ENCODE measurements at regions not wholly inside any gene's neighbourhood (a gene's known extent, or its start where the extent isn't known, plus 50 kb on each side); places are given as distances from the start of the nearest gene placed in this dataset.
"Not testable (repeated sequence)": the region's sequence is repeated elsewhere in the genome, so short reads cannot be mapped to it uniquely, and the experiment has no call there.

DNA sequence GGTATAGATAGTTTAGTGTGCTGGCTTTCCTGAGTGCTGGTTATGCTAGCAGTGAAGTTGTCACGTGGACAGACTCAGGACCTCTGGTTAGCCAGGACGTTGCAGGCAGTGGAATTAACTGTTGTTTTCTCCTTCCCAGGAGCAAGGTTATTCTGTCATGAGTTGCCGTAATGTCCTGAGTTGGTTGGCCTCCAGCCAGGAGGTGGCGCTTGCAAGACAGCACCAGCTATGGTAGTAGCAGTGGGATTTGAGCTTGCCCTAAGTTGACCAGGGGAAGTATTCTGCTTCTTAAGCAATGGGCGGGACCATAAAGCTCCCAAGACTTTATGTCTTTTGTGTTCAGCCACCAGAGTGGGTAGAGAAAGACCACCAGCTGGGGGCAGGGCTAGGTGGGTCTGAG lies 240.7 kb upstream of the DNAJC19 start:
- no peak for DNase-seq

DNA sequence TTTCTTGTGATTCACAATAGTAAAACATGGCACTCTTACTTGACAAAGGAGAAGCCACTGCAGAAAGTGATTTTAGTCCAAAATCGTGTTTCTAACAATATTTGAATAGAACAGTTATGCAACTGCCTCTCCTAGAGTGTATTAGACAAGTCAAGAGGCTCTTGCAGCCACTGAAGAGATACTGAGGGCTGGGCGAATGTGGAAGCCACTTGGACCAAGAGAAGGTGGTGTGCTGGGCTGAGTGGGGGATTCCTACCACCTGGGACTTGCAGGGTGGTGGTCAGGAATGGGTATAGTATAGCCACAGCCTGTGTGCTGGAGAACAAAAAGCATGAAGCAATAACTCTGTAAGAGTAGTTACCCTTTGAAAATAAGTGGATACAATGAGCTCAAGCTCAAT lies 223.8 kb upstream of the DNAJC19 start:
- DNase-seq, result no peak

DNA sequence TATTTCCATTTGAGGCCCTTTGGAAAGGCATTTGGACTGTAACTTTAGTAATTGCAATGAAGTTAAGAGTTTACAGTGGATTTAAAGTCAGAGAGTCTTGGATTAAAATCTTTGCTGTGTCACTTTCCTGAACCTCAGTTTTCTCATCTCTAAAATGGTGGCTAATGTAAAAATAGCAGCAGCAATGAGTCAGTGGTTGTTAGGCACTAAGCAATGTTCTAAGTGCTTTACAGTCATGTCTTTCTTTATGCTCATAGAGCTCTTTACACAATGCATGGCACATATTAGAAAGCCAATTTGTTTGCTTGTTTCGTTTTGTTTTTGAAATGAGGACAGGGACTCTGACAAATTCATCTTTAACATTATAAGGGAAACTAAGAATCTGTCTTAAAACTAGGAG lies 222.7 kb upstream of the DNAJC19 start:
- DNase-seq, result no peak

DNA sequence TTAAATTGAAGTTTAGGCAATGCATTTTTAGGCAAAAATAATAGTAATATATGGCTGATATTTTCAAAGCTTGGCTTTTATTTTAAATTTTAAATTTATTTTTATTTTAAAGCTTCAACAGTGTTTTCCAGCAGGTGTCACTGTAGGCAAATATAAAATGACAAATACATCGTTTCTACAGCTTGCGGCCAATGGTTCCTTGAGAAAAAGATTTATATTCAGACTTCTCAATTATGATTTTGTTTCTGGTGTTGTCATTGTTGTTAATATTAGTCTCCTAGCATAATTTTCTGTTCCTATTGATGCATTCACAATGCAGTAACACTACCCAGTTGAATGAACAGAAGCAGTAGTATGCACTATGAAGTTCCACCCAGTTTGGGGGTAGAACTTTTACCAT lies 220.7 kb upstream of the DNAJC19 start:
- DNase-seq, result peak; percentile 50

DNA sequence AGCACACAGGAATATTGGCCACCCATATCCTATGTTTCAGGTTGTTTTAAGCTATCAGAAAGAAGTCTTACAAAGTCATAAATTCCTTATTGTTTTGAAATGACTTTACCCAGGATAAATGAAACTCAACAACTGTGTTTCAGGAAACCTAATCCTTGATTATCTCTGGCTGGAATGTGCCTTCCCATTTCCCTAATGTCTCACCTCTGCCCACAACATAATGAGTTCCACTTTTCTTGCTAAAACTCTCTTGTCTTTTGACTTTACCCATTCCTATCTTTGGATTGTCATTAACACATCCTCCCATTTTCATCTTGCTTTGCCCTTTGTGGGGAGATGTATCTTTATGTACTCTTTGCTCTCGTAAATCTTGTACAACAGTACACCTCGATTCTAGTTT lies 200.0 kb upstream of the DNAJC19 start:
- DNase-seq, result no peak

DNA sequence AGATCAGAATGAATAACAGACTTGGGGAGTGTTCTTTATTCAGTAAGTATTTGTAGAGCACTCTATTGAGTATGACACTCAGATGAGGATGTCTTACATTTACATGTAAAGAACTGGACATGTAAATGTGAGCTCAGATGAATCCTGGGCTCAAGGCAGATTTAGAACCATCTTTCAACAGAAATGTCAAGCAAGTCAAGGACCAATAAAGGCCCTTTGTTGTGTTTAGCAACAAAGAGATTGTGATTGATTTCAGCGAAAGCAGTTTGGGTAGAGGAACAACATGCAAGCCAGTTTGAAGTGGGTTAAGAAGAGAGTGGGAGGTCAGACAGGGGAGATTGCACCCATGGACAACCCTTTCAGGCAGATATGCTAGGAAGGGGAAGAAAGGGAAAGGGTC lies 194.2 kb upstream of the DNAJC19 start:
- DNase-seq, result no peak

DNA sequence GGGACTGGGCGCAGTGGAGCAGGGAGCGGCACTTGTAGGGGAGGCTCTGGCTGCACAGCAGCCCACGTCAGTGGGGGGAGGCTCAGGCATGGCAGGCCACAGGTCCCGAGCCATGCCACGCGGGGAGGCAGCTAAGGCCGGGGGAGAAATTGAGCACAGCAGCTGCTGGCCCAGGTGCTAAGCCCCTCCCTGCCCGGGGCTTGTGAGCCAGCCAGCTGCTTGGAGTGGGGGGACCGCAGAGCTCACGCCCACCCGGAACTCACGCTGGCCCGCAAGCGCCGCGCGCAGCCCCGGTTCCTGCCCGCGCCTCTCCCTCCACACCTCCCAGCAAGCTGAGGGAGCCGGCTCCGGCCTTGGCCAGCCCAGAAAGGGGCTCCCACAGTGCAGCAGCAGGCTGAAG lies 193.5 kb upstream of the DNAJC19 start:
- not testable (repeated sequence) for DNase-seq

DNA sequence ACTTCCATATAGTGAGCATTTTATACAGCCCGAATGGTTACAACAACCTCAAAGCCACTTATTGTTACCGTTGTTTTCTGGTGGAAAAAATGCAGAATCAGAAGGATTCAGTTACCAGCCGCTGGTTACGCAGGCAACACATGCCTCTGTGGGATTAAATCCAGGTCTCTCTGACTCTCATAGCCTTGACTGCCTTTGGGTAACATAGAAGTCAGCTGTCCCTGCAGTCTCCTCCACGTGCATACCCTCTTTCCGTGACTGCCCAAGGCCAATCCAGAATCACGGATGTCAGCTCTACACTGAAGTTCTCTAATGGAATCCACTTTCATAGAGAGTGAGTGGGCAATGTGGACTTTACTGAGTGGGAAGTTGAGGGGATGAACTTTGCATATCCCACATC lies 189.5 kb upstream of the DNAJC19 start:
- DNase-seq, result no peak

DNA sequence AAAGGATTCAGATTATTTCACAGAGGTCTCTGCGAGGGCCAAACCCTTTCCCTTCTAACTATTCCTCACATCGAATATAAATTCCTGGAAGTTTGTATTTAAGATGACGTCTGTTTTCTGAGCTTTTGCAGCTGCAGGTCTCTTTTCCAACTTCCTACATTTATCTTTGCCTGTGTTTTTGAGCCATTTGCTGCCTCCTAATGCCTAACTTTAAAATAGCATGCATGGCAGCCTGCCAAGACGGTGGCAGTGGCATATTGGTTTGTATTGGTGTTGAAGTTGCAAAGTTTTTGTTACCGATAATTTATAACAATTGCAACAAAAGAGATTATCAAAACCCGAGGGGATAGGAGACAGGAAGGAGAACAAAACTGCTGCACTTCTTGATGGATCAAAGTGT lies 187.1 kb upstream of the DNAJC19 start:
- peak; percentile 76 for DNase-seq

DNA sequence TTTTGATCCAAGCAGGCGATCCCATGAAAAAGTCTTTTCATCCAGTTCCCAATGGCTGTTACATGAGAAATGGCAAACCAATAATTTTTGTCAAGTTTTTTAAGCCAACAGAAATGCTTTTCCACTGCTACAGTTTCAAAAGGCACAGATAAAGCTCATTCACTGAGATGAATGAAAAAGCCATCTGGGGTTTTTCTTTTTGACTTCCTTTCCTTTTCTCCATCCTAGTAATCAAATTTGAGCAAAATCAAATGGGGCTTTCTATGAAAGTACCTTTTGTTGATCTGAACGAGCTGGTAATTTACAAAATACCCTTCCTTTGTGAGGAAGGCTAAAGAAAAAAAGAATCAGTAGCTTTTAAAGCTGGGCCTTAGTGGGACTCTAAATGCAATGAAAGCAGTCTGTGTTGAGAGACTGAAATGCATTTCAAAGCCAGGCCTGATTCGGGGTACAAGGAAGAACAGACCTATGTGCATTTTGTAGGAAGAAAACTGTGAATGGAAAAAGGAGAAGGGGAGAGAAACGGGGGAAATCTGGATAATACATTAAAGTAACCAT lies 185.2 kb upstream of the DNAJC19 start:
- DNase-seq, result no peak

DNA sequence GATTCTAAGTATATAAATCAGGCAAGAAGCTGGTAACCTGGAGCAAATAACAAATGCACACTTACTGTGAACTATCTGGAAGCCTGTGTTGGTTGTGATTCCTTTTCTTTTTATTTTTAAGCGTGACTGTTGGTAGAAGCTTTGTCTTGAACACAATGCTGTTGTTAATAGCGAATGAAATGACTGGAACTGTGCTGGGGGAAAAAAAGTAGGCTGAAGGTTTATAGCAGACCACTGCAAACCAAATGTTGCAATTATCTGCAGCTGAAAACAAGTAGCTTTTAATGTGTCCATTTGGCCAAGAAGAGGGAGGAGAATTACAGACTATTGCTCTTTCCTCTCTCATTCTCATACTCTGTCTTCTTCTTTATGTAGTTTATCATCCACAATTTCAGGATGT lies 184.5 kb upstream of the DNAJC19 start:
- DNase-seq, result no peak

DNA sequence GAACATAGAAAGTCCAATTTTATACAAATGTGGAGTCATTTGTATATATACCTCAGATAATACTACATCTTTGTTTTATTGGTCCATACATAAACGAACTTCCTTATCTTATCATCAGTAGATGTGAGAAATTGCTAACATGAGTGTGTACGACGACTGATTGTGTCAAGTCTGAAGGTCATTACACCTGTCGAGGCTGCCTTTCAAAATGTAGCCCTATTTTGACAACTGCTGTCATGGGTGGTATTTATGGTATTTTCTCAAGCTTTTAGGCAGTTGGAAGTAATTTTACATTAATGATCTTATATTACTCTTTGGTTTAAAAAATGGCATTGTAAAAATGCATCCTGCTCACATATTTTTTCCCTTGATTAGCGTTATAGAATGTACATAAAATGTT lies 183.7 kb upstream of the DNAJC19 start:
- no peak for DNase-seq

DNA sequence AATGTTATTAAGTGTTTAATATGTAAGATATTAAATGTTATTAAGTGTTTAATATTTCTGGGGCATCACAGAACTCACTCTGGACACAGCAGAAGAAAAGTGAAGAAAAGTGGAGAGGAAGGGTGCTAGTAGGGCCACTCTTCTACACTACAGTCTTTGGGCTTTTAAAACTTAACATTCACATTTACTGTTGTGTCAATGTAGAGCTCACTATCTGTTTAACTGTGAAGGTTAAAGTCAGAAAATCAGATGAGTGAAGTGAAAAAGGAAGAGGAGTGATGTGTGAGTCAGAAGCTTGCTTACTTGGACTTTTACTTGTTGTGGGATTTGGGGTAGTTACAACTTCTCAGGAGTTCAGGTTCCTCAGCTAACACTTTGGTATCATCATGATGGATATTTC lies 145.3 kb upstream of the DNAJC19 start:
- DNase-seq, result no peak

DNA sequence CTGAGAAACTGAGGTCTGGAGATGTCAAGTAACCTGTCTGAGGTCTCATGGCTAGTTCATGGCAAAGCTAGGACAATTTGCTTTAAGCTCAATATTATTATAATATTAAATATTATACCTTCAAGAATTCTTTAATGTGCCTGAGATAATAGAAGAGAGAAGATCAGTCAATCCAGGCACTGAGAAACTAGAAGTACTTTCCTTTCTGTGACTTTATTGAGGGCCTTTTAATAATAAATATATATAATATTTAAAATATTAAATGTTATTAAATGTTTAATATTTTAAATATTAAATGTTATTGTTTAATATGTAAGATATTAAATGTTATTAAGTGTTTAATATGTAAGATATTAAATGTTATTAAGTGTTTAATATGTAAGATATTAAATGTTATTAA lies 144.3 kb upstream of the DNAJC19 start:
- no peak for DNase-seq

DNA sequence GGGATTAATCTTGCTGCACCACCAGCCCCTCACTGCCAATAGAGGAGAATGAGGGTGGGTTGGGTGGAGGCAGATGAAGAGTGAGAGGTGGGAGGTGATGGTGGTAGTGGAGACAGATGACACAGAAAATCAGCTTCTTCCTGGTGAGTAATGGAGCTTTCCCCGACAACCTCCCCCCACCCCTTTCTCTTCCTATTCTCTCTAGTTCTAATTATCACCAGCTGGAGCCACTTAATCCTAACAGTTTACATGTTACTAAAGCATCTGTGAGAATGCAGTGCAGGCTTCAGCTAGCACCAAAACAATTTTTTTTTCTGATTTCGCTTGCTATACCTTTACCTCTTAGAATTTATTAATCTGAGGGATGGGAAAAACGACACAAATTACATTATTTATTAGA lies 116.1 kb upstream of the DNAJC19 start:
- peak; percentile 17 for DNase-seq

DNA sequence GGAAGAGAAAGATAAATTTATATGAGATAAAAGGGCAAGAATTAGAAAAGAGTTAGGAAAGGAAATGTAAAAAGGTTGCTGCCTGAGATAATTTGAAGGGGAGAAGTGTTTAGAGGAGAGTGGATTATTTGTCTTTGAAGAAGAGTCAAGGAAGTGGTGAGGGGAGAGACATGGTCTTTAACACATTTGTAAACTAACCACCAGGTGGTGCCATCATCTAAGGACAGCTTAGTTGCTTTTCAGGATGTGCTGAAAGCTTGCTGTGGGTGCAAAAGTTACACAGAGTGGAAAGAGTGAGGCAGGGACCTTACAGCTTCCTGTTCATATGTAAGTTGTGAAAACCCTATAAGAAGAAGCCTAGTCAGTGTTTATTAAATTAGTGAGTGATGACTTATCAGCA lies 114.1 kb upstream of the DNAJC19 start:
- peak; percentile 58 for DNase-seq

DNA sequence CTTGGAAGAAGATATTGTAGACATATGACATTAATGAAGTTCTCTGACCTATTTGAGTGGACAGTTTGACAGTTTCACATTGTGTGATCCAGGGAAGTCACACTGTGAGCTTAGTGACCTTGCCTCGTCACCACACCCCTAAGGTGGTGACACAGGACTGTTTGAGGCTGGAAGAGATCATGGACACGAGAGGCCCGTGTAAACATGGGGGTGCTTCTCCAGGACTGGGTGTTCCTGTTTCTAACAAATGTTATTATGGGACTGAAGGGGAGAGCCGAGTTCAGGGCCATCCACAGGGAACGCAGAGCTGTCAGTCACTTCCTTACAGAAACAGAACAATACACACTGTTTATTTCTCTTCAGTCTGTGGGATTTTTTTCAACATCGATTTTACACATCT lies 96.5 kb upstream of the DNAJC19 start:
- no peak for DNase-seq

DNA sequence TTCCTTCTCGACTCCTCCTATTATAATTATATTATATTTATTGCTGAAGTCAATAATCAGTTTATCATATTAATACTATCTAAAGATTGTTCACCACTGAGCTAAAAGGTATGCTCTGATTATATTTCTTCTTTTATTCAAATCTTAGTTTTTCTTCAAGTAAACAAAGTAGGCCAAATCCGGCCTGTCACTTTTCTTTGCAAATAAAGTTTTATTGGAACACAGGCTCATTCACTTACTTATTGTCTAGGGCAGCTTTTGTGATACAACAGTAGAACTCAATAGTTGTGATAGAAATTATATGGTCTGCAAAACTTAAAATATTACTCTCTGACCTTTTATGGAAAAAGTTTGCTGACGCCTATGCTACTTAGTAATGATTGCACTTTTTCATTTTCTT lies 92.4 kb upstream of the DNAJC19 start:
- DNase-seq, result no peak

DNA sequence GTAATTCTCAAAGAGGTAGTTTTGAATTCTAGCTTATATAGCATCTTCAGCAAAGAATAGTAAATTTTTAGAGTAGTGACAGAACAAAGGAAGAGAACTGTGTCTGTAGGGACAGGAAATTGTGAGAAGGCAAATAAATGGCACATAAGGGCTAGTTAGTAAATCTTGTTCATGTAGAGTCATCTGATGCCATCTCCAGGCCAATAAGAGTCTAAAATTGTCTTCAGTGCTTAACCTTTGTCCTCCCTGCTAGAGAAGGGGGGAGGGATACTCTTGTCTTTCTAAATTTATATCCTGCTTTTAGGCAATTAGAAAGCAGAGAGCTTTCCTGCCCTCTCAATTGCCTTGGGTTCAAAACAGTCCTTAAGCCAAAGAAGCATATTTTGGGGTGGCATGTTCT lies 87.0 kb upstream of the DNAJC19 start:
- DNase-seq, result no peak

DNA sequence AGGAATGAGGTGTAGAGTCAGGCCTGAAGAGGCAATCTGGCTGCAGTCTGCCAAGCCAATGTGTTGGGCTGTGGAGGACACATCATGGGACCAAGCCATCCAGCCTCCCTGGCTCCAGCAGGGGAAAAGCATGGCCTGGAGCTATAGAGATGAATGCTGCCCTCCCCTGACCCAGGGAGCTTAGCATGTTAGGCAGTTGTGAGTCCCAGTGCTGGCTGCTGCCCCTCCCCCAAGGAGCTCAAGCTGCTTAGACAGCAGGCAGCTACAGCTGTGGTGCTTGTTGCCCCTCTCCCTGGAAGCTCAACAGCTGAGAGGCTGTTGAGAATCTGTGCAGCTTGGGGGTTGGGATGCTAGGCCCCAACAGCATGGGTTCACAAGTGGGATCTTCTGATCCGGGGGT lies 85.6 kb upstream of the DNAJC19 start:
- no peak for DNase-seq

DNA sequence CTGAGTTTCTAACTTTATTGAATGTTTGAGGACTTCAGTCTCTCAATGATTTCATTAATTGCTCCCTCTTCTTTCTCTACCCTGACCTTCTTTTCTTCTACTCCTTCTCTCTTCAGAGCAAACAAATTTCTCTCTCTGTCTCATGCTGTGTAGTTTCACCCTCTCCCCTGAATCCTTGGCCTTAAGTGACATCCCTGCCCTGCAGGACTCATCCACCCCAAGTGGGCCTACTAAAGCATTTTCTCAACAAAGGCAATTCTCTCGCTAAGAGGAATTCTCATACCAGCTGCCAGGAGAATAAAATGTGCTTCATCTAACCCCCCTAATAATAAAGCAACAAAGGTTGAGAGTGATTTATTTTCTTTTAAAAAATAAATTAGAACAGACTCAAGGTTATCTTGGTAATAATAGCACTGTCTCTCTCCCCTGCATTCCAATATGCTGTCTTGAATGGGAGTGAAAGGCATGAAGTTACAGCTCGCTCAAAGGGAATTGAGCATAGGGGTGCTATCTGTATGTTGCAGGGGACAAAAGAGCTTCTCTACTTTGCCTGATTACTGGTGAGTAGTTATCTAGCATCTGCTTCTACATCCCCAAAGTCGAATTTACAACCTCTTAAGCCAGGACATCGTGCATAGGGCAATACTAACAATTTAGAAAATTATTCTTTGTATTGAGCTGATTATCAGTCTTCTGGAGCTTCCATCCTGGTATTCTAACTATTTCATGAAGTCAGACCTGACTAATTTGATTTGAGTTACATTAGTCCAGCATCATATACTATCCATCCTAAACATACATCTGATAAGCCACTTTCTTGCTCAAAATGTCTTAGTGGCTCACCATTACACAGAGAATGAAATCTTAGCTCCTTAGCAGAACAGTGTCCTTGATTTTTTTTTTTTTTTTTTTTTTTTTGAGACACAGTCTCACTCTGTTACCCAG lies 76.9 kb upstream of the DNAJC19 start:
- DNase-seq, result no peak

DNA sequence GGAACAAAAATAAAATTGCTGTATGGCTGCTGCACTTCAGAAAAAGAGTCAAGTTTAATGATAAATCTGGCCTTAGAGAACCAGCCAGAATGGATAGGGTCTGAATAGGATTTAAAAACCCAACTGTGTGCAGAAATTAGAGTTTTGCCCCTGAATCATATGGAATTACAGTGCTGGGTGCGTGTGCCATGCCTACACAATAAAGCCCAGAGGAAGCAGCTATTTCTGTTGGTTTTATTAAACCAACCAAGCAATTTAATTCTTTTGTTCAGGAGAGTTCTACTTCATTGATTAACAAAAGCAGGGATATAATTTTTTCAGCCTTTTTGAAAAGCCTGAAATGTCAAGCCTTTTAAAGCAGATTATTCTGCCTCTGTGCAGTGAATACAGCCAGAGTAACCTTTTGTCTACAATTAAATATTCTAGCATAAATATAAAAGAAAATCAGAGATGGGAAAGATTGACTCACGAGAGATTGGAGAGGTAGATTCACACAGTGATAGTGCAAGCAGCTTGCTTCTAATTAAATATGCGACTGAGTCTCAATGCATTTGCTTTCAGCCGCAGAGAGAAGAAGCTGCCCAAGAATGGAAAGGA lies 66.7 kb upstream of the DNAJC19 start:
- DNase-seq, result peak; percentile 29

DNA sequence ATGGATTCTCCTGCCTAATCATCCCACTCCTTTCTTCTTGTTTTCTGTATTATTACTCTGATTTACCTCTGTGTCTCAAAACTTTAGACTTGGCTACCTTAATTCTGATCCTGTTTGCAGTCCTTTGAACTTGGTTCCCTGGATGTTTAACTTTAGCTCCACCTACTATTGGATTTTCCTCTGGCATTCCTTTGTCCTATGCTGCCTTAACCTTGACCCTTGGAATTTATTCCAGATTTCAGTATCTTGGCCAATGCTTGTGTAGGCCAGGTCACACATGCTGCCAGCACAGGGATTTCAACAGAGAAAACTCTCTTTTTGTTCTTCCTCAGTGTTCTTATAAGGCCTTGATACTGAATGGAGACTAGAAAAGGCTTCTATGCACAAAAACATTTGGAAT lies 65.0 kb upstream of the DNAJC19 start:
- DNase-seq, result no peak

DNA sequence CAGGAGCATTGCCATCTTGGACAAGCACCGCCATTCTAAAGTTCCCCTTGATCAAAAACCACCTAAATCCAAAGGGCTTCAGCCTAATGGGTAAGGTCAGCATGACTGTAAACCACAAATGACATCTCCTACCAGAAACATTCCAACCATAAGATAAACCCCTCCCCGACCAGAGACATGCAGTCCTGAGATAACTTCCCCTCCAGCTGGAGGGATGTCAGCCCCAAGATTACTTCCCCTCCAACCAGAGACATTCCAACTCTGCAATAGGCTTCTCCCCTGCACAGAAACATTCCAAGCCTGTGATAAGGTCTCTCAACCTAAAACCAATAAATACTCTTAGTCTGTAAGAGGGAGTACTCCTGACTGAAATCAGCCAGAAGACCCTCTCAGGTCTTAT lies 62.7 kb upstream of the DNAJC19 start:
- no peak for DNase-seq

Measured in NCI-H1105 (cell line).